Gastrocnemius medialis (tissue), 4 donors: ENCODE measurements at regions not wholly inside any gene's neighbourhood (a gene's known extent, or its start where the extent isn't known, plus 50 kb on each side); places are given as distances from the start of the nearest gene placed in this dataset.
A peak's percentile ranks its signal among the peaks of the same experiment; 100 is the strongest.

Source experiments
- ATAC-seq, 2 donors: fragments of 150-250 bp; one replicate each; pipeline ENCODE4 v1.9.1; 2016
- DNase-seq, 2 donors: peaks; one replicate each; pipeline ENCODE4 v3.0.0-alpha.2; 2019
- H3K27ac ChIP-seq, 4 donors: fragments of 200-600 bp; sonication (generic); 1 replicate in 1 of 4; 2 replicates in 3 of 4; pipeline ENCODE4 v1.5.1; 2016 to 2018; ENCODE audit warnings: mild to moderate bottlenecking in 2 of 4, moderate library complexity in 1 of 4
- H3K27me3 ChIP-seq, 3 donors: fragments of 200-600 bp; sonication (generic) in 2 of 3; 1 replicate in 1 of 3; 2 replicates in 2 of 3; pipeline versions ENCODE4 v1.5.1 to v1.6.0; 2016 to 2019; ENCODE audit warnings: mild to moderate bottlenecking in 1 of 3, moderate library complexity in 1 of 3
- H3K36me3 ChIP-seq, 2 donors: fragments of 200-600 bp; sonication (generic) in 1 of 2; one replicate each; pipeline ENCODE4 v1.5.1; 2017 to 2018
- H3K4me1 ChIP-seq, 2 donors: fragments of 200-600 bp; sonication (generic) in 1 of 2; one replicate each; pipeline ENCODE4 v1.5.1; 2016 to 2017; ENCODE audit warnings: mild to moderate bottlenecking in 2 of 2
- H3K4me3 ChIP-seq, 4 donors: fragments of 200-600 bp; sonication (generic) in 3 of 4; 1 replicate in 1 of 4; 2 replicates in 3 of 4; pipeline ENCODE4 v1.5.1; 2016 to 2019; ENCODE audit warnings: mild to moderate bottlenecking in 2 of 4
- H3K9me3 ChIP-seq, 3 donors: fragments of 200-600 bp; sonication (generic) in 2 of 3; 1 replicate in 1 of 3; 2 replicates in 2 of 3; pipeline ENCODE4 v1.5.1; 2016 to 2019
- CTCF ChIP-seq, 5 experiments: fragments of 450-650 bp in 3 of 5; fragments of 200-600 bp in 2 of 5; sonication (generic) in 2 of 5; IDR thresholded peaks in 4 of 5; conservative IDR thresholded peaks in 1 of 5; 1 replicate in 4 of 5; 2 replicates in 1 of 5; pipeline ENCODE4 v1.5.1; 2016 to 2019; ENCODE audit warnings: antibody characterized with exemption in 5 of 5, mild to moderate bottlenecking in 3 of 5, moderate library complexity in 3 of 5
- POLR2A ChIP-seq, 2 donors: fragments of 450-650 bp; IDR thresholded peaks; one replicate each; pipeline ENCODE4 v1.6.1; 2017; ENCODE audit warnings: antibody characterized with exemption in 2 of 2, mild to moderate bottlenecking in 2 of 2, moderate library complexity in 2 of 2
- in situ Hi-C, 4 donors: fragments of 200-750 bp; cut with MboI; loops; one replicate each; pipeline versions ENCODE4 v1.15.0 to v1.8.0; 2017; ENCODE audit warnings: low sequenced_read_pairs in 4 of 4
- intact Hi-C: fragments of 100-400 bp; cut with DNase I; formaldehyde crosslinking; loops from one replicate; pipeline ENCODE4 v1.15.1; 2023; ENCODE audit warnings: low total_unique reads

- peak overlapping the region in 3 of 4 donors; percentile 84 to 90 (median 90) for H3K27ac ChIP-seq
- DNase-seq (no peak), ATAC-seq (no peak)
- peaks cover 3 to 12% of the 10 kb centered on the region in 2 donors for H3K4me1 ChIP-seq
- intact Hi-C loops (loop anchor here (2.0 to 10.0 kb wide), 3 partner anchors 709 to 923 kb away; no protein-coding TSS in a partner anchor), in situ Hi-C loops (loop anchor here (10.0 to 25.0 kb wide), 6 partner anchors 253 to 1033 kb away; partner anchors contain the start of genes ZEB1 (in 4 of the 4) and ZNF438 (in 1 of the 4))
- H3K27me3 ChIP-seq, result peaks cover 0 to 2% (median 0%) of the 10 kb centered on the region in 3 donors
- TF ChIP-seq CTCF (IDR thresholded peaks at IDR 0.05 in 4 of 5, conservative IDR thresholded peaks at IDR 0.05 in 1 of 5), result no peak
- no peak for TF ChIP-seq POLR2A (IDR thresholded peaks at IDR 0.05)
- no peak overlapping the region for H3K4me3 ChIP-seq
- H3K9me3 ChIP-seq, result no peaks in the 10 kb centered on the region
- no peaks in the 10 kb centered on the region for H3K36me3 ChIP-seq
Observed at GRCh38 chr10:30781670-30782121, 152.1 kb upstream of the LYZL2 start.

- no peak for ATAC-seq
- no peak overlapping the region for H3K27ac ChIP-seq
- DNase-seq, result no peak
- peaks cover 0 to 11% of the 10 kb centered on the region in 2 donors for H3K4me1 ChIP-seq
- H3K27me3 ChIP-seq, result peaks cover 0 to 2% (median 0%) of the 10 kb centered on the region in 3 donors
- in situ Hi-C loops (loop anchor here in 2 of 4 donors (25.0 kb wide), 2 partner anchors 534 to 709 kb away; partner anchors contain the start of gene ZEB1 (in 2 of the 2)), intact Hi-C loops (no loop called here)
- H3K36me3 ChIP-seq, result no peaks in the 10 kb centered on the region
- no peaks in the 10 kb centered on the region for H3K9me3 ChIP-seq
- TF ChIP-seq CTCF (IDR thresholded peaks at IDR 0.05 in 4 of 5, conservative IDR thresholded peaks at IDR 0.05 in 1 of 5) (no peak), POLR2A (IDR thresholded peaks at IDR 0.05) (no peak)
- H3K4me3 ChIP-seq, result no peak overlapping the region
Observed at GRCh38 chr10:30778769-30779168, 149.2 kb upstream of the LYZL2 start.

GRCh38 chr10:30775779-30776591, 146.4 kb upstream of the LYZL2 start:
- Histone ChIP-seq H3K4me1 (no peaks in the 10 kb centered on the region), H3K27me3 (peaks cover 0 to 2% (median 0%) of the 10 kb centered on the region in 3 donors), H3K27ac (peak overlapping the region in 1 of 4 donors; percentile 17), H3K36me3 (no peaks in the 10 kb centered on the region), H3K9me3 (peaks cover 0 to 3% (median 0%) of the 10 kb centered on the region in 3 donors), H3K4me3 (no peak overlapping the region)
- no peak for DNase-seq
- peak in 1 of 2 donors; percentile 73 for ATAC-seq
- in situ Hi-C loops (loop anchor here in 2 of 4 donors (25.0 kb wide), 2 partner anchors 536 to 711 kb away; partner anchors contain the start of gene ZEB1 (in 2 of the 2)), intact Hi-C loops (no loop called here)
- TF ChIP-seq POLR2A (IDR thresholded peaks at IDR 0.05) (no peak), CTCF (IDR thresholded peaks at IDR 0.05 in 4 of 5, conservative IDR thresholded peaks at IDR 0.05 in 1 of 5) (no peak)

- in situ Hi-C loops, result no loop called here
- Histone ChIP-seq H3K4me3 (no peak overlapping the region), H3K27ac (no peak overlapping the region), H3K27me3 (peaks cover 0 to 2% (median 0%) of the 10 kb centered on the region in 3 donors), H3K36me3 (no peaks in the 10 kb centered on the region), H3K4me1 (no peaks in the 10 kb centered on the region), H3K9me3 (peaks cover 0 to 13% (median 0%) of the 10 kb centered on the region in 3 donors)
- intact Hi-C loops, result no loop called here
- DNase-seq, result no peak
- TF ChIP-seq POLR2A (IDR thresholded peaks at IDR 0.05), result no peak
- no peak for TF ChIP-seq CTCF (IDR thresholded peaks at IDR 0.05 in 4 of 5, conservative IDR thresholded peaks at IDR 0.05 in 1 of 5)
- no peak for ATAC-seq
Observed at GRCh38 chr10:30774261-30774660, 144.7 kb upstream of the LYZL2 start.
